ENCODE measurements at regions not wholly inside any gene's neighbourhood (a gene's known extent, or its start where the extent isn't known, plus 50 kb on each side); places are given as distances from the start of the nearest gene placed in this dataset.
A peak's percentile ranks its signal among the peaks of the same experiment; 100 is the strongest.

DNA sequence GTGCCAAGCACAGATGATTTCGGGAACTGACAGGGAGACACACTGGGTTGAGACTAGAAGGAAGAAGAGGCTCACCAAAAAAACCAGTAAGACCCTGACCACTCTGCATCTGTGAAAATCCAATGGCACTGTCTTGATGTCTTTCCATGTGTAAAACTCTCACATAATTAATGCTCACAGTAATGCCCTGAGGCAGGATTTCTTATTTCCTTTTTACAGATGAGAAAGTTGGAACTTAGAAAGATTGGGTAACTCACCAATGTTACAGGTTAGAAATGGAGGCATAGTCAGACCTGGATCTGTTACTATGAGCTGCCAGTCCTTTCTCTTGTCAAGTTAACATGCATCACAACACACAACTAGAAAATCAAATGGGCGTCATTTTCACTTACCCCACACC, 151.0 kb upstream of the MCHR2 start:
- no peak for DNase-seq (ENCODE audit: extremely low read depth, low read depth)

DNA sequence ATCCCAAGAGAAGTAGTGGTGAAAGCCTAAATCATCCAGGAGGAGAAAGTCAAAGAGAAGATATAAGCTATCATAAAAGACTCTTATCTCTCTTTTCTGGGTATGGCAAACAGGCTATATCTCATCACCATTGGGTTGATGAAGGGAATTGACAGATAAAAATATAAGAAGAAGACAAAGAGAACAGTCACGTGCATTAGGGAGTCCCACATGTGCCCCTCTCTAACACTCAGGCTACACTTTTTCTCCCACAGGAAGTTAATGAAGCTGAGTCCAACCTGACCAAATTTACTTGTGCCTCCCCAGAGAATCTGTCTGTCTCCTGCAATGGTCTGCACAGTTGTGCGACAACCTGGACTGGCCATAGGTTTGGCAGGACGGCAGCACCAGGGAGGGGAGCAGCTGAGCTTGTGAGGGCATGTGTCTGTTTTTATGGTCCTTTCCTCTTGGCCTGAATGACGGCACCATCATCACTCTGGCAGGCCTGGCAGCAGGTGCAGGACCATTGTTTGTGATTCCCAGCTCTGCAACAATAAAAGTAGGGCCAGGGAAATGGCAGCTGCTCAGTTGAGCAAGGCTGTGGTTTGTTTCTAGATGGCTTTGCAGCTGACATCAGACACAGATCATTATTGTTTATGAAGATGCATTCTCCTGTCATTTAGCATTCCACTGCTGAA, 144.5 kb upstream of the MCHR2 start:
- no peak for DNase-seq (ENCODE audit: extremely low read depth, low read depth)

DNA sequence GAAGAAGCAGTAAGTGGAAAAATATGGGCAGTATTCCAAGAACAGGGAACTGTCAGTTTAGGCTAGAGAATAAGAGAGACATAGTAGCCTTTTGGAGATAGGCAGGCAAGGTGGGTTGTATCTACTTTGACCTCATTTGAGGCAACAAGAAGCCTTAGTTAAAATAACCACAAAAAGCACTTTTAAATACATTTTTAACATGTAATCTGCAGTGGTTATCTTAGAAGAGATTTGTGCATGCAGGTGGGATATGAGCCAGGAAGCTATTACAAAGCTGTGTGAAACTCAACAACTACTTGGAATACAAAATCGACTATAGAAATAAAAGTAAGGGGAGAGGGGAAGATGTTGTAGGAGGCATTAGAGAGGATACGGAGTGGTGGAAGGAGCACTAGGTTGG, 143.7 kb upstream of the MCHR2 start:
- no peak for DNase-seq (ENCODE audit: extremely low read depth, low read depth)

DNA sequence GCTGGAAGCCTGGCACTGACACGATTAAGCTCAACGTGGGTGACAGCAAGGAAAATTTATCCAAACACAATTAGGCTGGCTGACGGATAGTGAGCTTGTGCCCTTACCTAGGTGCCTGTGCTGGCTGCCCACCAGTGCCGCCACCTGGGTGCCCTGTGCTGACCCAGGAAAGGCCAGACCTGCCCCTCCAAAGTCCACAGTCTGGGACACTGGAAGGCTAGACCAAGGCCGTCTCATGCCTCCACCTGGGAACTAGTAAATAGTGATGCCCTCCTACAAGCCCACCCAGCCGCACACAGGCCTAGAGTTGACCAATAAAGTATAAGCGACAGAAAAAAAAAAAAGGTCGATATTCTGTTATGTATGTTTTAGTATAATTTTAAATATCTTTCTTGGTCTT, 142.6 kb upstream of the MCHR2 start:
- no peak for DNase-seq (ENCODE audit: extremely low read depth, low read depth)

DNA sequence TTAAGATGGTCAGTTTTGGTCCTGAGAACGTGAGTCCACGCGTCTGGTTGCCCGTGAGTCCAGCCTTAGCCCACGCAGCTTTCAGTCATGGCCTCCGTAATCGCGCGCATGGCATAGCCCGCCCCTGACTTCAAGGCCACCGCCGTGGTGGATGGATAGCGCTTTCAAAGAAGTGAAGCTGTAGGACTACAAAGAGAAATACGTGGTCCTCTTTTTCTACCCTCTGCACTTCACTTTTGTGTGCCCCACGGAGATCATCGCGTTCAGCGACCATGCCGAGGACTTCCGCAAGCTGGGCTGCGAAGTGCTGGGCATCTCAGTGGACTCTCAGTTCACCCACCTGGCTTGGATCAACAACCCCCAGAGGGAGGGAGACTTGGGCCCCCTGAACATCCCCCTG, 142.0 kb upstream of the MCHR2 start:
- no peak for DNase-seq (ENCODE audit: extremely low read depth, low read depth)

DNA sequence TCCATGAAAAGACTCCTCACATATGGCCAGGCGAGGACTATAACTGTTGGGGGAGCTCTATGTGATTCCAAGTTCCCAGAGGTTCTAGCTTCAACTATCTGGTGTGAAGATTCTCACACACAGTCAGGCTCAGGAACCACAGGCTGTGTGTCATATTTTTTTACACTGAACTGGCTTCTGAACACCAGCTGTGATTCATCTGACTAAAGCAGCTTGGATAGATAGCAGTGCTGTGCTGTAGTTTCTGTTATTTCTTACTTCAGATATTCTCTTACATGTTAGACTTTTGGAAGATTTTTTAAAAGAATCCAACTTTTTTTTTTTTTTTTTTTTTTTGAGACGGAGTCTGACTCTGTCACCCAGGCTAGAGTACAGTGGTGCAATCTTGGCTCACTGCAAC, 140.7 kb upstream of the MCHR2 start:
- no peak for DNase-seq (ENCODE audit: extremely low read depth, low read depth)

DNA sequence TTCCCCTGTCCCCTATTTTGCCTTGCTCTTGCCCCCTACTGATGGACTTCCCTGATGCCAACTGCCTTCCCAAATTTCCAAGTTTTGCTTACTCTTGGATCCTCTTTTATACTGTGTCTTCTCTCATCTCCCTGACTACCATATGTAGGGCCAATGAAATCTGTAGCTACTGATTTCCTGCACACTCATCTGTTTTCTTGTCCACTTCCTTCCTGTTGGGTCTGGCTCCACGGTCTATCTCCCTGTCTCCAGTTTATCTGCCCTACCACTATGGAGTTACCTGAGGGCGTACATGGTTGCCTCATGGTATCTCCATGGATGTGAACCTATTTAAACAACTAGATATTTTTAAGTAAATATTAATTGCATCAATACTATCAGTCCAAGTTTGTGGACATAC, 140.3 kb upstream of the MCHR2 start:
- DNase-seq (ENCODE audit: extremely low read depth, low read depth), result no peak

DNA sequence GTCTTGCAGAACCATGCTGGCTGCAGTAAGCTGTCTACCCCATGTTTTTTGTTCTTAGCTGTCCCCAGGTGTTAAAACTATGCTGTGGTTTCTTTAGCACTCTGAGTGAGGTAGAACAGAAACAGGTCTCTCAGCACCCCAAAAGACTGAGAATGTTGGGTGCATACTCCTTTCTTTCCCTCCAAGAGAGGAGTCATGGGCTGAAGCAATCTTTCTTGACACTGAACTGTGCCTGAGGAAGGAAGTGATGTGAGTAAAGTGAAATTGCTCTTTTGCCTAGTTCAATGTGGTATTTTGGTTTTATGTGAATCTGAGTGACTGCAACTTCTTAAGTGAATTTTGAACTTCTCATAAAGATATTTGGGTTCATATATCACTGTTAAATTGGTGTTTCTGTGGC, 138.0 kb upstream of the MCHR2 start:
- no peak for DNase-seq (ENCODE audit: extremely low read depth, low read depth)

DNA sequence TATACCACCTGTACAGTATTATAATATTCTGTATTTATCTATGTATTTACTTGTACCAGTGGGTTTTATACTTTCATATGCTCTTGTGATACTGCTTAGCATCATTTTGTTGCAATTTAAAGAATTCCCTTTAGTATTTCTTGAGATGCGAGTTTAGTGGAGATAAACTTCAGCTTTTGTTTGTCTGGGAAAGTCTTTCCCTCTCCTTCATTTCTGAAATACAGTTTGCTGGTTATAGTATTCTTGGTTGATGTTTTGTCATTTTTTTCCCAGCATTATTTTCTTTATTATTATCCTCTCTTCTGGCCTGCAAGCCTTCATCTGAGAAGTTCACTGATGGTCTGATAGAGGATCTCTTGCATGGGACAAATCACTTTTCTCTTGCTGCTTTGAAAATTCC, 136.6 kb upstream of the MCHR2 start:
- no peak for DNase-seq (ENCODE audit: extremely low read depth, low read depth)

DNA sequence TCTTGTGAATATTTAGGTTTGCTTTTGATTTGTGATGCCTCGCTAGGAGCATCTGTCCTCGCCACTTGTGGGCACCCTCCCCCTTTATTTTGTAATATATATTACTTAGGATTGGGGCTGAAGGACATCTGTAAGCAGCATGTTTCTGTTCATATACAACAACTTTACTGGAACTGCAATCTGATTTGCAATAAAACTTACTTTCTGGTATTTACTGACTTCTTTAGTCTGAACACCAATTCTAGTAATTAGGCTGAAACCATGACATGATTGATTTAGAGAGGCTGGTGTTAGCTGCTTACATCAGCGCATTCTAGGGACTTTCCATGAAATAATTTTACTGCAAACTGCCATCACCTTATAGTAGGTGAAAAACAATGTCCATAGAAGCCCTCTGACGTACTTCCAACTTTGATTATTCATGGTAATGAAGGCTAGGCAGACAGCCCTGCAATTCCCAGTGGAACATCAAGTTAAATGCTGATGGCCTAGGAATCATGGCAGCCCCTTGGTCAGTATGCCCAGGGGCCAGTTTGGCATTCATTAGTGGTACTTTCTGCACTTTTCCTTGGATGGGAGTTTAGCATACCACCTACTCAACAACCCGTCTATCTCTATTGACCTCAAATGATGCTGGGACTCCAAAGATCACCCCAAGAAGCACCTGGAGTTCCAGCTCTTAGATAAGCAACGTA, 132.9 kb upstream of the MCHR2 start:
- no peak for DNase-seq (ENCODE audit: extremely low read depth, low read depth)

DNA sequence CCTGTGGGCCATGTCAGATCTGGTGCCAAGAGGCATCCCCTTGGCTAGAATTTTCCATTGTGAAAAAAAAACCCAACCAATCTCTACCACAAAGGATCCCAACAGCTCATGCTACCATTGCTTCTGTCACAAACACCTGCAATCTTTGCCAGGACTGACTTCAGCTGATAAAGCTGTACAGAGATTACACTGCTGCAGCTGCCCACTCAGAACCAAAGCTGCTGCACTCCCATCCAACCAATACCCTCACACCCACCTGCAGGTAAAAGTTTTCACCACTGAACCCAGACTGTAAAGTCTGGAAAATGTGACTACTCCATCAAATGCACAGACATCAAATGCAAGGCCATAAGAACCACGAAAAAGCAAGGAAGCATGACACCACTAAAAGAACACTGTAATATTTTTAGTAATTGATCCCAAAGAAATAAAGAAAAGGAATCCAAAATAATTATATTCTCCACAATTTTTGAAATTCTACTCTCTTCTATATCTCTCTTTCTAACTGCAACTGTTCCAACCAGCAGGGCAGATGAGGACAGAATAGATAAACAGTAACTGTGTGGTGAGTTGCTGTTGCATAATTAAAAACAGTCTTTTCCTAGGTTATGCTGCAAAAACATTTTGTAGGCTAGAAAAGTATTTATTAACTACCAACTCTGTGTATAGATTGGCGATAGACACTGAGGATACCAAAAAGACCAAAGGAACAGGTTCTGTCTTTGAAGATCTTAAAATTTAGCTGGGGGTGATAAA, 128.0 kb upstream of the MCHR2 start:
- DNase-seq (ENCODE audit: extremely low read depth, low read depth), result no peak

DNA sequence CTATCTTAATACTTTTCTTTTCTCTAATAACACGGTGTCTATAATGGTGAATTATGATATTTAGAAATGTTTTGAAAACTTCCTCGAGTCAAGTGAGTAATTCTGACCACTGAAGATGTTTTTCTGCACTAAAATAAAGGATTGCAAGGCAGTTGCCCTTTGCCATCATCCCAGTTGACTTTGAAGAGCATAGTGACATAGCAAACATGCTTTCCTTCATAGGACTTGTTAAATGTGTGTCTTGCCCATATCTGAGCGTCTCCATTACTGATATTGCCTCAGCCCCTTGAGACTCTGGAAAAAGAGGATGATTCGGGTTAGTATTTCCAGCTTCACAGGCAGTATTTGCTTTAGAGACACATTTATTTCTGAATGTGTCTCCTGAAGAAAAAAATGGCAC, 125.2 kb upstream of the MCHR2 start:
- DNase-seq (ENCODE audit: extremely low read depth, low read depth), result no peak

DNA sequence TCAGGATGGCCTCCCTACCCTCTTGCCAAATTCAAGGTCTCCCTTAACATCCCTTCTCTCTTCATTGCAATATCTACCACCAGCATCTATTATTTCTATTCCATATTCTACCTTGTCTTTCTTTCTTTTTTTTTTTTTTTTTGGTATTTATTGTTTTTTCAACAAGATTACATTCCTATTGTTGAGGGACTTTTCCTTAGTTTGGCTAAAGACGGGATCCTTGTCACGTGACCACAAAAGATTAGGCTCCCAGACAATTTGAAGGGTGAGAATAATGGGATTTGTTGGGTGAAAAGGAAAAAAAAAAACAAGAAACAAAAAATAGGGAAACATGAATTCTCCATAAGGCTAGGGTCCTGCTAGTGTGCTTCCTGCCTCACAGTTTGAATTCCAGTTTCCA, 124.3 kb upstream of the MCHR2 start:
- no peak for DNase-seq (ENCODE audit: extremely low read depth, low read depth)

DNA sequence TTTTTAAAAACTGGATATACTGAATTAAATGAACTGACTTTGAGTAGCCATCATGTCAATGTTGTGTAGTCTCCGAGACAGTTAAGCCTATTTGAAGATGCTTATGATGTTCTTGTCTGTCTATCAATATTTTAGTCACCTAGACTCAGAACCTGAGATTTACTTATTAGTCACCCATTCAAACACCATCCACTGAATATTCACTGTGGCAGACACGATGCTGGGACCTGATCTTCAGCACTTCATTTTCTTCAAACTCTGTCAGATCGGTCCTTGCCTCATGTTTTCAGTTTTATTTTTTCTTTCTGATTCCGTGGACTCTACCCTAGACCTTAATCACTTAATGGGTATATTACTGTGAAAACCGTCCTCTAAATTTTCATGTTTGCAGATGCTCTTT, 123.7 kb upstream of the MCHR2 start:
- DNase-seq (ENCODE audit: extremely low read depth, low read depth), result no peak

DNA sequence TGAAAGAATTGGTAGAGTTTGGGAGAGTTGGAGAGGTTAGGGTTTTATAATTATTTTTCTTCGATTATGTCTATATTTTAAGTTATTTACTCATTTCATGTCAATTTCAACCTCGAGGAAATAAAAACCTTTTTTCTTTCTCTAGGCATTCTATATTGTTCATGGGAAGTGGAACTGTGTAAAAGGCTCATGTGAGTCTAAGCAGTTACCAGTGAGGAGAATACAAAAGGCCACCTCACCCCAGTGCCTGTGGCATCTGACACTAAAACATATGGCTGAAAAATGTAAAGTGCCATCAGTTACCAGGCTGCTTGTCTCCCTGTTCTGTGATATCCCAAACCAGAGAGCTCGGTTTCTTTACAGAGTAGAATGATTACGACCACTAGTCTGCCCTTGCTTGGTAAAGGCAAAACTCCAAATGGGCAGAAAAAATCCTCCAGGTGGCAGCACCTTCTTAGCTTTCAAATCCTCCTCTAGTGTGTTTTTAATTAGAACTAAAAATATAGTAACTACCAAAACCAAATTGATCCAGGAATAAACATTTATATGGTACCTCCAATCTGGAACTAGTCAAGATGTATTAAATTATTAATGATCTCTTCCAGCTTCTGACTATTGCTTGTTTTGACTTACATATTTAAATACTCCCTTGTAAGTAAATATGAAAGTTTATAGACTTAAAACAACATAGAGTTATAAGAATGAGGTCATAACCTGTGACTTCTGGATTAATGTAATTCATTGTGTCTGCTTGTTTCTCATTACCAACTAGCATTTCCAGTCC, 122.6 kb upstream of the MCHR2 start:
- DNase-seq (ENCODE audit: extremely low read depth, low read depth), result peak; percentile 39

DNA sequence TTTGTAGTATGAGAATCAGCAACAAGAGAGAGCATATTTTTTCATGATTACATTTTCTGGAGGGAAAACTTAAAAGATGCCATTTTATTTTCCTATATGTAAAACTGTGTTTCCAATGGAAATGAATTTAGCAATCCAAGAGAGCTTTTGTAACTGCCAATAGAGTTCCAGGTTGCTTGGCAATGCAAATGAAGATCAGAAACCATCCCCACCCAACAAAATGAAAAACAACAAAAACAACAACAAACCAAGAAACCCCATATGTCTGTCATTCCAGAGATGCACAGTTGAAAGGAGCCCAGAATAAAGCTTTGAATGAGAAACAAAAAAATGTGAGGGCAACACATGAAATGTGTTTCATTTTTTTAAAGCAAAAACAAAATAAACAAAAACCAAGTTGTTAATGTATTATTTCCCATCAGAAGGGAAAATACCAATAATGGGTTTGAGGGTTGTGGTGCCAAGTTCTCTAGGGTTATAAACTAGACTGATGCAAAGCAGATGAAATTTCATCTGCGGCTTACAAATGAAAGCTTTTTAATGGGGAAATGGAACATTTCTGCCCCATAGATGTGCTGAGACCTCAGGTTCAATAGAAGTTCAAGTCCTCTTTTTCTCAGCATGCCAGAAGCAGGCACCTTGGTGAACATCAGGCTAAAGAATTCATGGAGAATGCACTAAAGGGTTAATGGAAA, 121.5 kb upstream of the MCHR2 start:
- DNase-seq (ENCODE audit: extremely low read depth, low read depth), result no peak

DNA sequence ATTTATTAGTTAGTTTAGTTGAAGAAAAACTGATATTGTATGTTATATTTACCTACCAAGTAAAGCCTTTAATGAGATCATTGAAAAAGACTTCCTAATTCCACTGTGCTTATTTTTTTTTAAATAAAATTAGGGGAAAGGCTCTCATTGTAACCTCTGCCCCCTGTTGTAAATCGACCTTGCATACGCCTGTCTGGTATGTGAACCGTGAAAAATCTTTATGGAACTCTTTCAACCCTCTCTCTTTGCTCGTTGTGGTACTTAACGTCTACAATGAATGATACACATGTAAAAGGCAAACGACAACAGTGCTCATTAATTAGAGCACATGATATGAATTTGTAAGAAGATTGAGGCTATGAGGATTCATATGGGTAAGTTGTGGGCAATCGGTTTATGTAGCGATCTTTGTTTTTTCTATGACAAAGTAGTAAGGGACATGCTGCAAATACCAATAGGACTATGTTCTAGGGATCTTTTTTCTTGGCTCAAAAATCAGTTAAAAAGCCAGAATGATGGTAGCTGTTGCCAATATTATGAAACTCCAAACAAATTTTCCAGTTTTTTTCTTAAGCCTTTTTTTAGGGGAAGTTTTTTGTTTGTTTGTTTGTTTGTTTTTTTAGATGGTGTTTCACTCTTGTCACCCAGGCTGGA, 119.0 kb upstream of the MCHR2 start:
- DNase-seq (ENCODE audit: extremely low read depth, low read depth), result no peak

DNA sequence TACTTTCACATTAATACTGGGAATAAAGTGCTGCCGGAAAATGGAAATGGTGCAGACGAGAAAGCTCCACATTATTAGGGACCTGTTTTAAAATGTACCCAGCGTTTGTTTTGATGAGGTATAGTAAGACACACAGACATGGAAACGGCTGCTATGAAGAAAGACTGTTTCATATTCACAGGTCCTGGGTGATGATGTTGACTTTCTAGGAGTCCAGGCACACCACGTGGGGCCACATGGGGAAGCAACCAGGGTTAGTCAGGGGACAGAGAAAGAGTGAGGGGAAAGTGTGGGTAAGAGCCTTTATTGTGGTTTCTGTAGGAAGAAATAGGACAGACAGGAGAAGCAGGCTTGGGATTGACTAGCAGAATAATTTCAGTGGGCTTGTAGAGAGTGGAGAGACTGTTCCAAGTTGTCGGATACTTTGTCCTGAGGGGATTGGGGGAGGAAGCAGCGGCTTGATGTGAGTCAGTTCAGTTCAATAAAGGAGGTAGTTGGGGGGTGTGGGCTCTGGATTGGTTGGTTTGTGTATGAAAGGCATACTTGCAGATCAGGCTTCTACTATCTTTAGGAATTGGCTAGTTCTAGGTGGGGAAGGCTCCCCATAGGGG, 112.0 kb upstream of the MCHR2 start:
- no peak for DNase-seq (ENCODE audit: extremely low read depth, low read depth)

DNA sequence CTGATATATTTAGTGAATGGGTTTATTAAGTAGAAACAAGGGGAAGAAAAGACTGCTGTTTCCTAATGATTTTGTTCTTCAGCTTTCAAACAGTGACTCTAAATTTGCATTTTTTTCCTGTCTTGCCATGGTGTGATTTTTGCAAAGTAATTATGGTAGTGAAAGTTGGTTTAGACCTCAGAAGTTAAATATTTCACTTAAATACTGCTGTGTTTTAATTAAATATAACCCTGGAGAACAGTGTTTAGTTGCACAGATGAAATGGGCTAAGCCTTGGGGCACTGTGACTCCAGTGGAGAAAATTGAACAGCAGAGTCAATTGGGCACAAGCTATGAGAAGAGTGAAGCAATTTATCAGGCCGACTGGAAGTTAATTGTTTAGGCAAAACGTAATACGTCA, 111.1 kb upstream of the MCHR2 start:
- no peak for DNase-seq (ENCODE audit: extremely low read depth, low read depth)

DNA sequence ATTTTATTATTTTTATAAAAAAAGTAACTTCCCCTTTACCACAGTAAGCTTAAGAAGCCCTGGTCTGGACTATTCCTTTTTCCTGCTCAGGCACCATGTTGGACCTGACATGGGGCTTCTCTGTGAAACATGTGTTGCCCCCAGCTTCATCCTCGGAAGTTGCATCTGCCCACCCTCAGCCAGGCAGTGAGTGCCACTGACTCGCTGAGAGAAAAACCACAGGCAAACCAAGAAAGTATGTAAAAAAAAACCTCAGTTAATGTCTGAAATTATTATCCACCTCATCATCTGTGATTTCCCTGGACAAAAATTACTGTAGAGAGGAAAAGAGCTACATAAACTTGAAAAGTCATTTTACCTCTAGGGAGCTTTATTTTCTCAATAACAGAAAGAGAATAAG, 109.9 kb upstream of the MCHR2 start:
- DNase-seq (ENCODE audit: extremely low read depth, low read depth), result no peak
